Parathyroid adenoma (tissue), 2 donors: ENCODE measurements at regions not wholly inside any gene's neighbourhood (a gene's known extent, or its start where the extent isn't known, plus 50 kb on each side); places are given as distances from the start of the nearest gene placed in this dataset.

Source experiments
- H2AFZ ChIP-seq: fragments of 300-600 bp; sonication (generic); one replicate; pipeline ENCODE4 v1.7.0; 2017; ENCODE audit warnings: antibody characterized with exemption, mild to moderate bottlenecking
- H3K27ac ChIP-seq: fragments of 300-600 bp; sonication (generic); one replicate; pipeline ENCODE4 v1.7.0; 2017
- H3K27me3 ChIP-seq: fragments of 300-600 bp; sonication (generic); one replicate; pipeline ENCODE4 v1.7.0; 2017; ENCODE audit warnings: low read length; ENCODE audit not compliant: control insufficient read depth, insufficient read depth
- H3K36me3 ChIP-seq: fragments of 300-600 bp; sonication (generic); one replicate; pipeline ENCODE4 v1.7.0; 2017; ENCODE audit warnings: low read length; ENCODE audit not compliant: control insufficient read depth, insufficient read depth
- H3K4me1 ChIP-seq: fragments of 300-600 bp; sonication (generic); one replicate; pipeline ENCODE4 v1.7.0; 2017; ENCODE audit warnings: control low read depth
- H3K4me2 ChIP-seq: fragments of 300-600 bp; sonication (generic); one replicate; pipeline ENCODE4 v1.7.0; 2017; ENCODE audit warnings: low read length
- H3K4me3 ChIP-seq: fragments of 300-600 bp; sonication (generic); one replicate; pipeline ENCODE4 v1.7.0; 2017; ENCODE audit warnings: low read depth, low read length
- H3K79me2 ChIP-seq: fragments of 300-600 bp; sonication (generic); one replicate; pipeline ENCODE4 v1.7.0; 2017; ENCODE audit warnings: control low read depth
- H3K9ac ChIP-seq: fragments of 300-600 bp; sonication (generic); one replicate; pipeline ENCODE4 v1.7.0; 2017; ENCODE audit warnings: mild to moderate bottlenecking
- H3K9me3 ChIP-seq: fragments of 300-600 bp; sonication (generic); one replicate; pipeline ENCODE4 v1.7.0; 2017; ENCODE audit warnings: low read length; ENCODE audit not compliant: control insufficient read depth
- CTCF ChIP-seq: fragments of 300-600 bp; sonication (generic); IDR thresholded peaks from one replicate; pipeline ENCODE4 v1.7.0; 2017; ENCODE audit warnings: antibody characterized with exemption, mild to moderate bottlenecking
- donor health status: primary hyperparathyroidism.

GRCh38 chr6:45746046-45746445 is 269.6 kb downstream of the CLIC5 start:
- no peak for TF ChIP-seq CTCF
- Histone ChIP-seq H3K4me3 (no peak overlapping the region), H2AFZ (no peak overlapping the region)

GRCh38 chr6:45743028-45743615 is 272.5 kb downstream of the CLIC5 start:
- H3K4me3 ChIP-seq, result no peak overlapping the region
- H2AFZ ChIP-seq, result no peak overlapping the region
- H3K4me2 ChIP-seq, result no peak overlapping the region
- no peak overlapping the region for H3K9ac ChIP-seq
- H3K4me1 ChIP-seq, result no peaks in the 10 kb centered on the region
- no peaks in the 10 kb centered on the region for H3K27me3 ChIP-seq
- no peaks in the 10 kb centered on the region for H3K9me3 ChIP-seq
- no peak for TF ChIP-seq CTCF
- no peaks in the 10 kb centered on the region for H3K36me3 ChIP-seq
- no peak overlapping the region for H3K27ac ChIP-seq
- no peaks in the 10 kb centered on the region for H3K79me2 ChIP-seq

More at GRCh38 chr6:45746046-45746445, 269.6 kb downstream of the CLIC5 start:
- no peak overlapping the region for H3K4me2 ChIP-seq
- H3K9me3 ChIP-seq, result no peaks in the 10 kb centered on the region
- no peaks in the 10 kb centered on the region for H3K4me1 ChIP-seq
- H3K27ac ChIP-seq, result no peak overlapping the region
- no peaks in the 10 kb centered on the region for H3K79me2 ChIP-seq
- H3K9ac ChIP-seq, result no peak overlapping the region
- H3K27me3 ChIP-seq, result no peaks in the 10 kb centered on the region
- no peaks in the 10 kb centered on the region for H3K36me3 ChIP-seq

GRCh38 chr6:45742591-45742990 is 273.1 kb downstream of the CLIC5 start:
- H3K27me3 ChIP-seq, result no peaks in the 10 kb centered on the region
- no peak overlapping the region for H2AFZ ChIP-seq
- no peak for TF ChIP-seq CTCF
- H3K4me3 ChIP-seq, result no peak overlapping the region
- no peaks in the 10 kb centered on the region for H3K4me1 ChIP-seq
- H3K9me3 ChIP-seq, result no peaks in the 10 kb centered on the region
- no peaks in the 10 kb centered on the region for H3K36me3 ChIP-seq
- no peaks in the 10 kb centered on the region for H3K79me2 ChIP-seq
- no peak overlapping the region for H3K27ac ChIP-seq
- H3K9ac ChIP-seq, result no peak overlapping the region
- no peak overlapping the region for H3K4me2 ChIP-seq

- Histone ChIP-seq H3K4me1 (no peaks in the 10 kb centered on the region), H3K4me3 (no peak overlapping the region), H2AFZ (no peak overlapping the region), H3K27me3 (no peaks in the 10 kb centered on the region), H3K9me3 (no peaks in the 10 kb centered on the region), H3K36me3 (no peaks in the 10 kb centered on the region), H3K79me2 (no peaks in the 10 kb centered on the region), H3K9ac (no peak overlapping the region), H3K4me2 (no peak overlapping the region), H3K27ac (no peak overlapping the region)
- no peak for TF ChIP-seq CTCF
Measured at GRCh38 chr6:45741437-45742171, 274.1 kb downstream of the CLIC5 start.

GRCh38 chr6:45739058-45739457 is 276.6 kb downstream of the CLIC5 start:
- Histone ChIP-seq H3K79me2 (no peaks in the 10 kb centered on the region), H3K9me3 (no peaks in the 10 kb centered on the region), H3K9ac (no peak overlapping the region), H2AFZ (no peak overlapping the region), H3K36me3 (no peaks in the 10 kb centered on the region), H3K4me3 (no peak overlapping the region), H3K4me1 (no peaks in the 10 kb centered on the region), H3K27me3 (no peaks in the 10 kb centered on the region), H3K4me2 (no peak overlapping the region), H3K27ac (no peak overlapping the region)
- TF ChIP-seq CTCF, result no peak
